ENCODE measurements at regions not wholly inside any gene's neighbourhood (a gene's known extent, or its start where the extent isn't known, plus 50 kb on each side); places are given as distances from the start of the nearest gene placed in this dataset.
"Not testable (repeated sequence)": the region's sequence is repeated elsewhere in the genome, so short reads cannot be mapped to it uniquely, and the experiment has no call there.

DNA sequence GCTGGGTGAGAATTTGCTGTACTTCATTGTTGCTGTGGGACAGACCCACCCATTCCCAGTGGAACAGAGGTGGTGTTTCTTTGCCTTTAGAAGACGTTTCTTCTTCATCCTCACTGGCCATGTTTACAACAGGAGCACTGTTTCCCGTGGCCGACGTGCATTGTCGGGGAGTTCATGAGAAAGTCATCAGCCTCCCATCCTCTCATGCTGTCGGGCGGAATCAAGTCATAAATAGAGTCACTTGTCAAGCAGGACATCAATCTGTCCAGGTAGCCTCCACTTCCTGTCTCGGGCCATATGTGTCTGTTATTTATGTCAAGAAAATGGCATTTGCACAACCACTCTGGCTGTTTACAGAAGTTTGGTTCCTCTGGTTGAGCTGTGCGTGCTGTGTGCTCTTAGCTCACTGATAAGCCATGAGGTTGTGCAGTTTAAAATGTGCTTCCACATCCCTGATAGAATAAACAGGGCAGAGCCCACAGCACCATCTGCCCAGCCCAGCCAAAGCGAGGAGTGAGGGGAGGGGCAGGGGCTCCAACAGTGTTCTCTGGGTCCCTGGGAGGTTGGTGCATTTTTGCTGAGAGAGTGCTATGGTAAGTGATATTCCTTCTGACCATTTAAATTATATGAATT lies 401.9 kb upstream of the IRX2 start:
- no peak overlapping the region for H3K27ac Mint-ChIP-seq
- DNase-seq: no peak
- peaks cover 3% of the 10 kb centered on the region; the same call in 1 of the 2 replicates for H3K36me3 Mint-ChIP-seq (ENCODE audit: low read depth)
- H3K9me3 Mint-ChIP-seq: peaks cover 74% of the 10 kb centered on the region
- no peaks in the 10 kb centered on the region for H3K4me1 Mint-ChIP-seq (ENCODE audit: low read depth)
- TF ChIP-seq, protein P1, sequence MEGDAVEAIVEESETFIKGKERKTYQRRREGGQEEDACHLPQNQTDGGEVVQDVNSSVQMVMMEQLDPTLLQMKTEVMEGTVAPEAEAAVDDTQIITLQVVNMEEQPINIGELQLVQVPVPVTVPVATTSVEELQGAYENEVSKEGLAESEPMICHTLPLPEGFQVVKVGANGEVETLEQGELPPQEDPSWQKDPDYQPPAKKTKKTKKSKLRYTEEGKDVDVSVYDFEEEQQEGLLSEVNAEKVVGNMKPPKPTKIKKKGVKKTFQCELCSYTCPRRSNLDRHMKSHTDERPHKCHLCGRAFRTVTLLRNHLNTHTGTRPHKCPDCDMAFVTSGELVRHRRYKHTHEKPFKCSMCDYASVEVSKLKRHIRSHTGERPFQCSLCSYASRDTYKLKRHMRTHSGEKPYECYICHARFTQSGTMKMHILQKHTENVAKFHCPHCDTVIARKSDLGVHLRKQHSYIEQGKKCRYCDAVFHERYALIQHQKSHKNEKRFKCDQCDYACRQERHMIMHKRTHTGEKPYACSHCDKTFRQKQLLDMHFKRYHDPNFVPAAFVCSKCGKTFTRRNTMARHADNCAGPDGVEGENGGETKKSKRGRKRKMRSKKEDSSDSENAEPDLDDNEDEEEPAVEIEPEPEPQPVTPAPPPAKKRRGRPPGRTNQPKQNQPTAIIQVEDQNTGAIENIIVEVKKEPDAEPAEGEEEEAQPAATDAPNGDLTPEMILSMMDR (IDR thresholded peaks at IDR 0.05): no peak
- no peaks in the 10 kb centered on the region; the same call in 1 of the 2 replicates for H3K27me3 Mint-ChIP-seq (ENCODE audit: insufficient read depth)
- no peak overlapping the region for H3K4me3 Mint-ChIP-seq

DNA sequence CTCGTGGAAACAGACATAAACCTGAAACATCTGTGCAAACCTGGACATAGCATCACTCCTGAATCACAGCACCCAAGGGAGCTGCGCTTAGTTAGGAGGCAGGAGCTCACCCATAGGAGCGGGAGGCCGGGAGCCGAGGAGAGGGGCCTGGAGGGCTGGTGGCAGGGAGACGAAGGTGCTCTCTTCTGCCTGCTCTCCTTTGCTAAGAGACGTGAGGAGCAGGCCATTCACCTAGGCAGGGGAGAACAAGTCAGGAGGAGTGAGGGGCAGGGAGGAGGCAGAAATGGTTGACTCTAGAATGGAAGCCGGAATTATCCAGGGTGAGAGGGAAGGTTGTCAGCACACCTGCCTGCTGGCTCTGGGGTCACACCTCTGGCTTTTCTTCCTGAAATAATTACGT lies 398.4 kb upstream of the IRX2 start:
- Mint-ChIP-seq H3K36me3 (ENCODE audit: low read depth) (peaks cover 3% of the 10 kb centered on the region; the same call in 1 of the 2 replicates), H3K27ac (no peak overlapping the region), H3K4me3 (no peak overlapping the region), H3K4me1 (ENCODE audit: low read depth) (no peaks in the 10 kb centered on the region), H3K9me3 (peaks cover 71% of the 10 kb centered on the region), H3K27me3 (ENCODE audit: insufficient read depth) (no peaks in the 10 kb centered on the region; the same call in 1 of the 2 replicates)
- TF ChIP-seq, protein P1 (IDR thresholded peaks at IDR 0.05): no peak
- DNase-seq: no peak

DNA sequence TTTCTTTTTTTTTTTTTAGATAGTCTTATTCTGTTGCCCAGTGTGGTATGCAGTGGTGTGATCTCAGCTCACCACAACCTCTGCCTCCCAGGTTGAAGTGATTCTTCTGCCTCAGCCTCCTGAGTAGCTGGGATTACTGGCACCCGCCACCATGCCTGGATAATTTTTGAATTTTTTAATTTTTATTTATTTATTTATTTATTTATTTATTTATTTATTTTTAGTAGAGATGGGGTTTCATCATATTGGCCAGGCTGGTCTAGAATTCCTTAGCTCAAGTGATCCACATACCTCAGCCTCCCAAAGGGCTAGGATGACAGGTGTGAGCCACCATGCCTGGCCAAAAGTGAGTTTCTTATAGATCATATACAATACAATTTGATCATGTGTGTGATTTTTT lies 395.9 kb upstream of the IRX2 start:
- not testable (repeated sequence) for DNase-seq; H3K4me3 Mint-ChIP-seq; H3K4me1 Mint-ChIP-seq (ENCODE audit: low read depth); H3K27me3 Mint-ChIP-seq (ENCODE audit: insufficient read depth); H3K36me3 Mint-ChIP-seq (ENCODE audit: low read depth); H3K27ac Mint-ChIP-seq
- H3K9me3 Mint-ChIP-seq: peaks cover 63% of the 10 kb centered on the region

DNA sequence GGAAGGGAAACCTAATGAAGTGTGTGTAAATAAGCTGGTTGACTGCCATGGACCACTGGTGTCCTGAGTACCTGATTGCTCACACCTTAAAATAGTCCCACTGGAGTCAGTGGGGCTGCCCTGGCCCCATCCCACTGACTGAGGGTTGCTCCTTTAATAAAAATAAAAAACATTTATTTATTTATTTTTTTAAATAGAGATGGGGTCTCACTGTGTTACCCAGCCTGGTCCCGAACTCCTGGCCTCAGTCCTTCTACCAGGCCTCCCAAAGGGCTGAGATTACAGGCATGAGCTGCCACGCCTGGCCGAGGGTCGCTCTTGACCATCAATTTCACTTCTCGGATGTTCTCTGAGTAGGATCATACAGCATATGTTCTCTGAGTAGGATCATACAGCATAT lies 394.2 kb upstream of the IRX2 start:
- TF ChIP-seq, protein P1 (IDR thresholded peaks at IDR 0.05): no peak
- Mint-ChIP-seq H3K4me1 (ENCODE audit: low read depth) (no peaks in the 10 kb centered on the region), H3K36me3 (ENCODE audit: low read depth) (peaks cover 3% of the 10 kb centered on the region; the same call in 1 of the 2 replicates), H3K9me3 (peaks cover 61% of the 10 kb centered on the region), H3K27ac (no peak overlapping the region), H3K27me3 (ENCODE audit: insufficient read depth) (no peaks in the 10 kb centered on the region; the same call in 1 of the 2 replicates), H3K4me3 (no peak overlapping the region)
- DNase-seq: no peak

DNA sequence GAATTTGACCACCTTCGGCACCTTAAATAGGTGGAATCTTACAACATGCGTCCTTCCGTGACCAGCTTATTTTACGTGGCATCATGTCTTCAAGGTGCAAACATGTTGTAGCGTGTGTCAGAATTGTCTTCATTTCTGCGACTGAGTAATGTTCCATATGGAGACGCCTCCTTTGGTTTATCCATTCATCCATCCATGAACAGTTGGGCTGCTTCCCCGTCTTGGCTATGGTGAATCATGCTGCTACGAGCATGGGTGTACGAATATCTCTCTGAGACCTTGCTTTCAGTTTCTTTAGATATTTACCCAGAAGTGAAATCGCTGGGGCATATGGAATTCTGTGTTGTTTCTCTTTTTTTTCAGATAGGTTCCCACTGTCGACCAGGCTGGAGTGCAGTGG lies 391.9 kb upstream of the IRX2 start:
- Mint-ChIP-seq H3K9me3 (peaks cover 55% of the 10 kb centered on the region), H3K4me3 (no peak overlapping the region), H3K27me3 (ENCODE audit: insufficient read depth) (no peaks in the 10 kb centered on the region; the same call in none of the 2 replicates), H3K27ac (no peak overlapping the region), H3K36me3 (ENCODE audit: low read depth) (no peaks in the 10 kb centered on the region), H3K4me1 (ENCODE audit: low read depth) (no peaks in the 10 kb centered on the region)
- no peak for DNase-seq
- TF ChIP-seq, protein P1 (IDR thresholded peaks at IDR 0.05): no peak

DNA sequence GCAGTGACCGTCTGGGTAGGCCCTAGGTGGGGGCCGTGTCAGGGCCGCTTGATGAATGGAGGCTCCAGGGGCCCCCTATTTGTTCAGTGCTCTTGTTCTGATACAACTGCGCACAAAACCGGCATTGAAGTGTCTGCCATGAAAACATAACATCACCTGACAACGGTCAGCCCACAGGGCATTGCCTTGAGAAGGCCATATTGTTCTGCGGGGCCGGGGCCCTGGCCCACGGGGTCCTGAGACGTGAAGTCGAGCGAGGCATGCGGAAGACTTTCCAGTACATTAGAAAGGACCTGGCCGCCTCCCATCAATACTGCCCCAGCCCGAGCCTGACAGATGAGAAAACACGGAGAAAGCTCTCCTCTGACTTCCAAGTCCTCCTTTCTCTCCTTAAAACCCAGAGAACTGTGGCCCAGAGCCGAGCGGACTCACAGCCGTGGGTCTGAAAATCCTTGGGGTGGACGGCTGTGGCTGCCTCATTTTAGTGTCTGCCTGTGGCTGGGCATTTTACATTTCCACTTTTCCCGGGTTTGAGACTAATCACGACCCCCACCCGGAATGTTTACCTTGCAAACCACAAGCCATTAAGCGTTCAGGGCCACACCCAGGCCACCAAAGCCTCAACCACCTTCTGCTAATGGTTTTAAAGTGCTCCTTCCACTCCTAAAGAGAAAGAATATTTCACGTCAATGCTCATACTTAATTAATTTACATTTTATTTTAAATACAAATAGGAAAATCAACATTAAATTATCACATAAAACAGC lies 391.0 kb upstream of the IRX2 start:
- Mint-ChIP-seq H3K27me3 (ENCODE audit: insufficient read depth) (no peaks in the 10 kb centered on the region; the same call in none of the 2 replicates), H3K36me3 (ENCODE audit: low read depth) (no peaks in the 10 kb centered on the region), H3K27ac (no peak overlapping the region), H3K4me1 (ENCODE audit: low read depth) (no peaks in the 10 kb centered on the region), H3K9me3 (peaks cover 62% of the 10 kb centered on the region), H3K4me3 (no peak overlapping the region)
- TF ChIP-seq, protein P1 (IDR thresholded peaks at IDR 0.05): no peak
- DNase-seq: no peak

Data from HFFc6 (cell line).